ENCODE measurements at regions not wholly inside any gene's neighbourhood (a gene's known extent, or its start where the extent isn't known, plus 50 kb on each side); places are given as distances from the start of the nearest gene placed in this dataset.

- TF ChIP-seq RAD21 (IDR thresholded peaks at IDR 0.05) (no peak), HNF4G (IDR thresholded peaks at IDR 0.05) (no peak), FOXA2 (IDR thresholded peaks at IDR 0.05) (no peak), CTCF (IDR thresholded peaks at IDR 0.05; ENCODE audit: low read depth, low read length, missing input control) (no peak), NR2F2 (IDR thresholded peaks at IDR 0.05) (no peak), FOXA1 (IDR thresholded peaks at IDR 0.05) (no peak), YY1 (IDR thresholded peaks at IDR 0.05) (no peak), HNF4A (conservative IDR thresholded peaks at IDR 0.05) (no peak), RXRA (IDR thresholded peaks at IDR 0.05) (no peak), EGR1 (IDR thresholded peaks at IDR 0.05; ENCODE audit: low read depth in 2 of 2) (no peak), TAF1 (conservative IDR thresholded peaks at IDR 0.05) (no peak), GABPA (IDR thresholded peaks at IDR 0.05 in 1 of 2, conservative IDR thresholded peaks at IDR 0.05 in 1 of 2) (no peak), JUND (IDR thresholded peaks at IDR 0.05) (no peak)
- TF ChIP-seq, protein P1, sequence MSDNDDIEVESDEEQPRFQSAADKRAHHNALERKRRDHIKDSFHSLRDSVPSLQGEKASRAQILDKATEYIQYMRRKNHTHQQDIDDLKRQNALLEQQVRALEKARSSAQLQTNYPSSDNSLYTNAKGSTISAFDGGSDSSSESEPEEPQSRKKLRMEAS (IDR thresholded peaks at IDR 0.05) = no peak
- TF ChIP-seq, protein P2, sequence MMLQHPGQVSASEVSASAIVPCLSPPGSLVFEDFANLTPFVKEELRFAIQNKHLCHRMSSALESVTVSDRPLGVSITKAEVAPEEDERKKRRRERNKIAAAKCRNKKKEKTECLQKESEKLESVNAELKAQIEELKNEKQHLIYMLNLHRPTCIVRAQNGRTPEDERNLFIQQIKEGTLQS (IDR thresholded peaks at IDR 0.05) = no peak
- TF ChIP-seq, protein P3, sequence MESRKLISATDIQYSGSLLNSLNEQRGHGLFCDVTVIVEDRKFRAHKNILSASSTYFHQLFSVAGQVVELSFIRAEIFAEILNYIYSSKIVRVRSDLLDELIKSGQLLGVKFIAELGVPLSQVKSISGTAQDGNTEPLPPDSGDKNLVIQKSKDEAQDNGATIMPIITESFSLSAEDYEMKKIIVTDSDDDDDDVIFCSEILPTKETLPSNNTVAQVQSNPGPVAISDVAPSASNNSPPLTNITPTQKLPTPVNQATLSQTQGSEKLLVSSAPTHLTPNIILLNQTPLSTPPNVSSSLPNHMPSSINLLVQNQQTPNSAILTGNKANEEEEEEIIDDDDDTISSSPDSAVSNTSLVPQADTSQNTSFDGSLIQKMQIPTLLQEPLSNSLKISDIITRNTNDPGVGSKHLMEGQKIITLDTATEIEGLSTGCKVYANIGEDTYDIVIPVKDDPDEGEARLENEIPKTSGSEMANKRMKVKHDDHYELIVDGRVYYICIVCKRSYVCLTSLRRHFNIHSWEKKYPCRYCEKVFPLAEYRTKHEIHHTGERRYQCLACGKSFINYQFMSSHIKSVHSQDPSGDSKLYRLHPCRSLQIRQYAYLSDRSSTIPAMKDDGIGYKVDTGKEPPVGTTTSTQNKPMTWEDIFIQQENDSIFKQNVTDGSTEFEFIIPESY (IDR thresholded peaks at IDR 0.05) = no peak
- TF ChIP-seq, protein P4, sequence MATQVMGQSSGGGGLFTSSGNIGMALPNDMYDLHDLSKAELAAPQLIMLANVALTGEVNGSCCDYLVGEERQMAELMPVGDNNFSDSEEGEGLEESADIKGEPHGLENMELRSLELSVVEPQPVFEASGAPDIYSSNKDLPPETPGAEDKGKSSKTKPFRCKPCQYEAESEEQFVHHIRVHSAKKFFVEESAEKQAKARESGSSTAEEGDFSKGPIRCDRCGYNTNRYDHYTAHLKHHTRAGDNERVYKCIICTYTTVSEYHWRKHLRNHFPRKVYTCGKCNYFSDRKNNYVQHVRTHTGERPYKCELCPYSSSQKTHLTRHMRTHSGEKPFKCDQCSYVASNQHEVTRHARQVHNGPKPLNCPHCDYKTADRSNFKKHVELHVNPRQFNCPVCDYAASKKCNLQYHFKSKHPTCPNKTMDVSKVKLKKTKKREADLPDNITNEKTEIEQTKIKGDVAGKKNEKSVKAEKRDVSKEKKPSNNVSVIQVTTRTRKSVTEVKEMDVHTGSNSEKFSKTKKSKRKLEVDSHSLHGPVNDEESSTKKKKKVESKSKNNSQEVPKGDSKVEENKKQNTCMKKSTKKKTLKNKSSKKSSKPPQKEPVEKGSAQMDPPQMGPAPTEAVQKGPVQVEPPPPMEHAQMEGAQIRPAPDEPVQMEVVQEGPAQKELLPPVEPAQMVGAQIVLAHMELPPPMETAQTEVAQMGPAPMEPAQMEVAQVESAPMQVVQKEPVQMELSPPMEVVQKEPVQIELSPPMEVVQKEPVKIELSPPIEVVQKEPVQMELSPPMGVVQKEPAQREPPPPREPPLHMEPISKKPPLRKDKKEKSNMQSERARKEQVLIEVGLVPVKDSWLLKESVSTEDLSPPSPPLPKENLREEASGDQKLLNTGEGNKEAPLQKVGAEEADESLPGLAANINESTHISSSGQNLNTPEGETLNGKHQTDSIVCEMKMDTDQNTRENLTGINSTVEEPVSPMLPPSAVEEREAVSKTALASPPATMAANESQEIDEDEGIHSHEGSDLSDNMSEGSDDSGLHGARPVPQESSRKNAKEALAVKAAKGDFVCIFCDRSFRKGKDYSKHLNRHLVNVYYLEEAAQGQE (IDR thresholded peaks at IDR 0.05) = no peak
- no peaks in the 10 kb centered on the region for H3K4me1 ChIP-seq (ENCODE audit: control insufficient read depth in 4 of 4, insufficient read depth in 4 of 4, low read length in 3 of 4)
- H3K36me3 ChIP-seq (ENCODE audit: control insufficient read depth in 4 of 4, insufficient read depth in 3 of 4, low read depth in 1 of 4, low read length in 3 of 4) = no peaks in the 10 kb centered on the region
- no peaks in the 10 kb centered on the region for H3K9me3 ChIP-seq (ENCODE audit: control insufficient read depth in 4 of 4, low read length in 3 of 4)
- no peak overlapping the region for H3K27ac ChIP-seq (ENCODE audit: low read depth in 1 of 2, low read length in 2 of 2)
- WGBS = 47% methylated on average over 3 of the region's 3 CpGs
- peaks cover 0 to 2% (median 0%) of the 10 kb centered on the region in 4 donors for H3K27me3 ChIP-seq (ENCODE audit: control insufficient read depth in 4 of 4, insufficient read depth in 4 of 4, low read length in 3 of 4)
- no peak overlapping the region for H3K9ac ChIP-seq (ENCODE audit: low read depth in 1 of 2, low read length in 2 of 2)
- no peak overlapping the region for H3K4me3 ChIP-seq (ENCODE audit: low read depth in 1 of 3, low read length in 3 of 3)
- DNase-seq (ENCODE audit: low spot score) = no peak
These were observed 276.5 kb upstream of the SMIM30 start for GRCh38 chr7:113394856-113395255.

Measured in liver (tissue), 8 donors.